GM23338 (cell line): ENCODE measurements at regions not wholly inside any gene's neighbourhood (a gene's known extent, or its start where the extent isn't known, plus 50 kb on each side); places are given as distances from the start of the nearest gene placed in this dataset.

Experiments used
- ATAC-seq: fragments of 200-7000 bp; cut with Tn5 transposase; 3 replicates; pipeline ENCODE4 v1.9.1; 2020
- DNase-seq: peaks from one replicate; pipeline ENCODE4 v3.0.0-alpha.2; 2015; ENCODE audit warnings: low spot score
- H2AFZ ChIP-seq: fragments of 200-600 bp; sonication (generic); 2 replicates; pipeline ENCODE4 v1.8.0; 2016; ENCODE audit warnings: antibody characterized with exemption, mild to moderate bottlenecking, moderate library complexity
- H3F3A ChIP-seq: fragments of 200-600 bp; sonication (generic); replicated peaks from 2 replicates; pipeline ENCODE4 v1.8.0; 2017; ENCODE audit warnings: antibody characterized with exemption, mixed run types, low read depth
- H3K27ac ChIP-seq: fragments of 200-600 bp; sonication (generic); 2 replicates; pipeline ENCODE4 v1.6.1; 2016; ENCODE audit warnings: low read depth
- H3K27me3 ChIP-seq: fragments of 200-600 bp; sonication (generic); 2 replicates; pipeline ENCODE4 v1.8.0; 2016; ENCODE audit warnings: mild to moderate bottlenecking, mixed run types, moderate library complexity; ENCODE audit not compliant: insufficient read depth
- H3K36me3 ChIP-seq: fragments of 200-600 bp; sonication (generic); 2 replicates; pipeline ENCODE4 v1.8.0; 2016; ENCODE audit warnings: mild to moderate bottlenecking; ENCODE audit not compliant: insufficient read depth
- H3K4me1 ChIP-seq: fragments of 200-600 bp; sonication (generic); 2 replicates; pipeline ENCODE4 v1.8.0; 2016; ENCODE audit warnings: mild to moderate bottlenecking, moderate library complexity; ENCODE audit not compliant: insufficient read depth
- H3K4me2 ChIP-seq: fragments of 200-600 bp; sonication (generic); 2 replicates; pipeline ENCODE4 v1.7.1; 2017; ENCODE audit warnings: mixed run types
- H3K4me3 ChIP-seq: fragments of 200-600 bp; sonication (generic); 2 replicates; pipeline ENCODE4 v1.6.1; 2016; ENCODE audit warnings: mixed run types
- H3K79me2 ChIP-seq: fragments of 200-600 bp; sonication (generic); replicated peaks from 2 replicates; pipeline ENCODE4 v1.8.0; 2017; ENCODE audit warnings: mild to moderate bottlenecking; ENCODE audit not compliant: insufficient read depth
- H3K9me2 ChIP-seq: fragments of 200-600 bp; sonication (generic); 2 replicates; pipeline ENCODE4 v1.8.0; 2017; ENCODE audit not compliant: insufficient read depth
- H4K20me1 ChIP-seq: fragments of 200-600 bp; sonication (generic); replicated peaks from 2 replicates; pipeline ENCODE4 v1.8.0; 2017; ENCODE audit warnings: mild to moderate bottlenecking; ENCODE audit not compliant: insufficient read depth
- H3K27ac Mint-ChIP-seq: 2 replicates; pipeline ENCODE4 v1.8.0; 2020; ENCODE audit warnings: inconsistent platforms, mild to moderate bottlenecking, moderate library complexity, mixed read lengths
- H3K27me3 Mint-ChIP-seq: 3 replicates; pipeline ENCODE4 v1.8.0; 2022; ENCODE audit warnings: low read depth, mild to moderate bottlenecking, moderate library complexity, mixed read lengths, inconsistent platforms; ENCODE audit not compliant: insufficient read depth, poor library complexity
- H3K36me3 Mint-ChIP-seq: 3 replicates; pipeline ENCODE4 v1.8.0; 2021; ENCODE audit warnings: low read depth, mild to moderate bottlenecking, inconsistent platforms, moderate library complexity, mixed read lengths
- H3K4me1 Mint-ChIP-seq: 3 replicates; pipeline ENCODE4 v1.8.0; 2020; ENCODE audit warnings: mild to moderate bottlenecking, inconsistent platforms, mixed read lengths
- H3K4me3 Mint-ChIP-seq: 3 replicates; pipeline ENCODE4 v1.8.0; 2021; ENCODE audit warnings: moderate library complexity, mild to moderate bottlenecking, inconsistent platforms, mixed read lengths
- H3K9me3 Mint-ChIP-seq: 3 replicates; pipeline ENCODE4 v1.8.0; 2020; ENCODE audit warnings: moderate library complexity, mild to moderate bottlenecking, inconsistent platforms, mixed read lengths
- CREB1 ChIP-seq: fragments of 250-450 bp; sonication (Bioruptor Pico); IDR thresholded peaks from 2 replicates; pipeline ENCODE4 v1.5.0; 2020; ENCODE audit warnings: low read depth, mild to moderate bottlenecking, moderate library complexity
- CTCF ChIP-seq, 2 experiments: fragments of 200-600 bp in 1 of 2; sonication (generic) in 1 of 2; conservative IDR thresholded peaks; 2 replicates each; pipeline versions ENCODE4 v1.5.1 to v1.6.1; 2016 to 2017; ENCODE audit warnings: antibody characterized with exemption in 2 of 2, low read depth in 2 of 2, mild to moderate bottlenecking in 2 of 2, moderate library complexity in 1 of 2
- ETS1 ChIP-seq: IDR thresholded peaks from 2 replicates; pipeline ENCODE4 v1.6.1; 2016; ENCODE audit warnings: antibody characterized with exemption
- EZH2phosphoT487 ChIP-seq: fragments of 200-600 bp; sonication (generic); IDR thresholded peaks from one replicate; pipeline ENCODE4 v1.8.1; 2018; ENCODE audit warnings: antibody characterized with exemption; ENCODE audit not compliant: unreplicated experiment
- NANOG ChIP-seq: IDR thresholded peaks from 2 replicates; pipeline ENCODE4 v1.6.1; 2016; ENCODE audit warnings: antibody characterized with exemption, borderline replicate concordance
- REST ChIP-seq: IDR thresholded peaks from one replicate; pipeline ENCODE4 v1.6.1; 2018; ENCODE audit warnings: antibody characterized with exemption; ENCODE audit not compliant: unreplicated experiment
- STAT1 ChIP-seq: IDR thresholded peaks from one replicate; pipeline ENCODE4 v1.6.1; 2016; ENCODE audit warnings: antibody characterized with exemption; ENCODE audit not compliant: unreplicated experiment
- ZNF114 ChIP-seq: fragments of 250-450 bp; sonication (Bioruptor Pico); IDR thresholded peaks from 2 replicates; pipeline ENCODE4 v1.5.0; 2020; ENCODE audit warnings: mild to moderate bottlenecking, moderate library complexity
- ZNF331 ChIP-seq: fragments of 250-450 bp; sonication (Bioruptor Pico); IDR thresholded peaks from 2 replicates; pipeline ENCODE4 v1.5.0; 2020; ENCODE audit warnings: low read depth, mild to moderate bottlenecking, moderate library complexity

- Mint-ChIP-seq H3K4me3 (no peak overlapping the region), H3K4me1 (0 out of 3 replicates have a peak, but pooled peaks cover 2% of the 10 kb centered on the region), H3K27me3 (peaks cover 4% of the 10 kb centered on the region), H3K9me3 (no peaks in the 10 kb centered on the region), H3K36me3 (no peaks in the 10 kb centered on the region), H3K27ac (no peak overlapping the region)
- Histone ChIP-seq H3K4me3 (no peak overlapping the region), H3K27me3 (no peaks in the 10 kb centered on the region), H3K4me1 (no peaks in the 10 kb centered on the region; the same call in 1 of the 2 replicates), H3K27ac (no peak overlapping the region), H3K36me3 (no peaks in the 10 kb centered on the region), H3K79me2 (no peaks in the 10 kb centered on the region), H3K9me2 (peaks cover 10% of the 10 kb centered on the region; the same call in 1 of the 2 replicates), H2AFZ (peak overlapping the region; percentile 9; the same call in 1 of the 2 replicates), H4K20me1 (no peaks in the 10 kb centered on the region), H3F3A (no peaks in the 10 kb centered on the region), H3K4me2 (no peak overlapping the region)
- TF ChIP-seq CREB1 (no peak), STAT1 (no peak), ETS1 (no peak), NANOG (no peak), CTCF (conservative IDR thresholded peaks at IDR 0.05; ENCODE audit: low read depth in 2 of 2) (no peak), REST (no peak), EZH2phosphoT487 (no peak), ZNF331 (CRISPR knock-in tag) (no peak), ZNF114 (CRISPR knock-in tag) (no peak)
- ATAC-seq (no peak), DNase-seq (no peak)
Measured at GRCh38 chr14:36021030-36021422, 155.5 kb downstream of the PTCSC3 start.
